Upper lobe of right lung (tissue), 1 donor: ENCODE measurements at regions not wholly inside any gene's neighbourhood (a gene's known extent, or its start where the extent isn't known, plus 50 kb on each side); places are given as distances from the start of the nearest gene placed in this dataset.
A peak's percentile ranks its signal among the peaks of the same experiment; 100 is the strongest.

Experiments
- ATAC-seq: fragments of 200-7000 bp; cut with Tn5 transposase; one replicate; pipeline ENCODE4 v1.9.1; 2020; ENCODE audit warnings: mild to moderate bottlenecking, moderate library complexity
- DNase-seq: peaks from one replicate; pipeline ENCODE4 v3.0.0-alpha.2; 2020
- H3K27ac ChIP-seq: fragments of 200-600 bp; one replicate; pipeline ENCODE4 v1.8.0; 2022
- H3K27me3 ChIP-seq: fragments of 200-600 bp; one replicate; pipeline ENCODE4 v1.8.0; 2022; ENCODE audit warnings: mild to moderate bottlenecking
- H3K36me3 ChIP-seq: fragments of 200-600 bp; one replicate; pipeline ENCODE4 v1.8.0; 2022
- H3K4me1 ChIP-seq: fragments of 200-600 bp; one replicate; pipeline ENCODE4 v1.8.0; 2022
- H3K4me3 ChIP-seq: fragments of 200-600 bp; one replicate; pipeline ENCODE4 v1.8.0; 2022; ENCODE audit warnings: mild to moderate bottlenecking
- H3K9me3 ChIP-seq: fragments of 200-600 bp; one replicate; pipeline ENCODE4 v1.8.0; 2022
- intact Hi-C: fragments of 100-400 bp; cut with DNase I; formaldehyde crosslinking; loops from one replicate; pipeline ENCODE4 v1.11.0; 2022
- TF ChIP-seq, protein P1 (sequence below): fragments of 200-600 bp; IDR thresholded peaks from one replicate; pipeline ENCODE4 v1.8.0; 2022; ENCODE audit warnings: antibody characterized with exemption
- donor health status: DM: no; HTN: yes; CAD: no; lungs with severe emphysema.

DNA sequence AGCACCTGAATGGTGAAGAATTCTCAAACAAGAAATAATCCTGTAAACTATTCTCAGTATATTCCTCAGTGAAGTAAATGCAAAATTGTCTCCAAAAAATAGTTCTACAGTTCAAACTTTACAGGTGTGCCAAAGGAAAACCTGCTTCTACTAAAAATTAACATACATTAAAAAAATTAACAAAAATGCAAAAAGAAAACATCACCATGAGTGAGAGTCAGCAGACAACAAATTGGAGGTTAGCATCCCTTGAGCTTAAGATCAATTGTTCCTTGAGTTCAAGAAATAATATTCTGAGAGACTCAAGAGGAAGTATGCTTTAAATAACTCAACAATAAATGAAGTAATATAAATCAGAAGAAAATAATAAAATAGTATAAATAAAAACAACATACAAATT lies 278.4 kb upstream of the MME start:
- DNase-seq, result no peak
- ATAC-seq, result no peak
- TF ChIP-seq, protein P1, sequence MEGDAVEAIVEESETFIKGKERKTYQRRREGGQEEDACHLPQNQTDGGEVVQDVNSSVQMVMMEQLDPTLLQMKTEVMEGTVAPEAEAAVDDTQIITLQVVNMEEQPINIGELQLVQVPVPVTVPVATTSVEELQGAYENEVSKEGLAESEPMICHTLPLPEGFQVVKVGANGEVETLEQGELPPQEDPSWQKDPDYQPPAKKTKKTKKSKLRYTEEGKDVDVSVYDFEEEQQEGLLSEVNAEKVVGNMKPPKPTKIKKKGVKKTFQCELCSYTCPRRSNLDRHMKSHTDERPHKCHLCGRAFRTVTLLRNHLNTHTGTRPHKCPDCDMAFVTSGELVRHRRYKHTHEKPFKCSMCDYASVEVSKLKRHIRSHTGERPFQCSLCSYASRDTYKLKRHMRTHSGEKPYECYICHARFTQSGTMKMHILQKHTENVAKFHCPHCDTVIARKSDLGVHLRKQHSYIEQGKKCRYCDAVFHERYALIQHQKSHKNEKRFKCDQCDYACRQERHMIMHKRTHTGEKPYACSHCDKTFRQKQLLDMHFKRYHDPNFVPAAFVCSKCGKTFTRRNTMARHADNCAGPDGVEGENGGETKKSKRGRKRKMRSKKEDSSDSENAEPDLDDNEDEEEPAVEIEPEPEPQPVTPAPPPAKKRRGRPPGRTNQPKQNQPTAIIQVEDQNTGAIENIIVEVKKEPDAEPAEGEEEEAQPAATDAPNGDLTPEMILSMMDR, result no peak
- H3K36me3 ChIP-seq, result no peaks in the 10 kb centered on the region
- H3K9me3 ChIP-seq, result no peaks in the 10 kb centered on the region
- no peaks in the 10 kb centered on the region for H3K4me1 ChIP-seq
- no peaks in the 10 kb centered on the region for H3K27me3 ChIP-seq
- intact Hi-C loops, result no loop called here
- H3K4me3 ChIP-seq, result no peak overlapping the region
- no peak overlapping the region for H3K27ac ChIP-seq

DNA sequence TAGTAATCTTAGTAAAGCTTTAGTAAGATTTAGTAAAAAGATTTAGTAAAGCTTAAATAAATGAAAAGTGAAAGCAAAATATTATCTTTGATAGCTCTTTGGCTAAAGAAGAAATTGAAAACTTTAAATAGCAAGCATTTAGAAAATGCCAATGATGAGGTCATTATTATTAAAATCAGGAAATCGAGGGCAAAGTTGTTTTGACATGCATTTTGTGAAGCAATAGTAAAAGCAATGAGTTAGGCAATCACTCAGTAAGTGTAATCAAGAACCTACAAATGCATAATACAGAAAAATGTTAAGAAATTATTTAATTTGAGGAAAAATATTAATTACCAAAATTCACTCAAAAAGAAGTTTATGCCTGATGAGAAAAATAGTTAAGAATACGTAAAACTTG lies 280.3 kb upstream of the MME start:
- no peaks in the 10 kb centered on the region for H3K9me3 ChIP-seq
- no peaks in the 10 kb centered on the region for H3K36me3 ChIP-seq
- H3K27me3 ChIP-seq, result no peaks in the 10 kb centered on the region
- TF ChIP-seq, protein P1, result no peak
- H3K4me3 ChIP-seq, result no peak overlapping the region
- ATAC-seq, result no peak
- peaks cover 3% of the 10 kb centered on the region for H3K4me1 ChIP-seq
- no peak overlapping the region for H3K27ac ChIP-seq
- intact Hi-C loops, result no loop called here
- no peak for DNase-seq

DNA sequence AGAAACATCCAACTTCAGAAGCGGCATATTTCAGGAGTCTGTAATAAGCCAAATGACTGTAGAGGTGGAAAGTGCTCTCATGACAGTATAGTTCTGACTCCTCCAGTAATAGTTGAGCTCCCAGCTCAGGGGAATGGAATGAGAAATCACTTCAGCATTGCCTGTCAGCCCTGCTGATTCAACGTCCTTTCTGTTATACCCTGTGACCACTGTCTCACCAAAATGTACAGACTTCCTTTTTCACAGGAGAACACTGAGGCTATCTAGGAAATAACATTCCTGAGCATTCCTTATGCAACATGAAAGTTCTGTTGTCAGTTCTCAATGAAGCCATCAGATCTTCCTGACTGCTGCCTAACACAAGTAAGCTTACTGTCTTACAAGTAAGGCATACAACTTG lies 284.5 kb upstream of the MME start:
- ATAC-seq (peak; percentile 88), DNase-seq (no peak)
- Histone ChIP-seq H3K4me1 (peaks cover 3% of the 10 kb centered on the region), H3K27ac (peak overlapping the region; percentile 34), H3K4me3 (no peak overlapping the region), H3K9me3 (no peaks in the 10 kb centered on the region), H3K36me3 (no peaks in the 10 kb centered on the region), H3K27me3 (no peaks in the 10 kb centered on the region)
- intact Hi-C loops, result no loop called here
- TF ChIP-seq, protein P1, result no peak

DNA sequence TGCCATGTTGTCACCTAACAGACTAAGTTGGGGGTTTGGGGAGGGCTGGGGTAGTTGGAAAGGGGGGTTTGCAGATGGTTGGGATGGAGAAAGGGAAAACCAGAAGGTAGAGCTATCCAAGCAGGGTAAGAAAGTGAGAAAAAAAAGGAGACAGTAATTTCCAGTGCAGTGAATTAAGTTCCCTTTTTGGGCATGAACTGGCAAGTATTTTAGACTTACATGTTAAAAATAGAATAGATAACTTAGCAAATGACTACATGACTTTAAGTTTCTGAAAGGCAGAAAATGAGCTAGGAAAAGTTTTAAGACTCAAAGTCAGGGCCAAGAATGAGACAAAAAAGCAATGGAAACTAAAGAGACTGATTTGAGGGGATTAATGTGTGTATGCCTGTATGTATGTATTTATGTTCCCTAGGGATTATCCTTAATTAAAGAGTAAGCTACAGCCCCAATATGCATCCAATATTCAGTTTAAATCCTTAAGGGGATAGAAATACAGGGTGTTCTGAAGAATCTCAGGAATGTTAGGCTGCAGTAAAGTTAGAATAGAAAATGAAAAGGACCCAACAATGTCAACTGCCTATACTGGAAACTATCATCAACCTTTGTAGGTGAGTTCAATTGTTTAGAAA lies 285.2 kb upstream of the MME start:
- intact Hi-C loops, result no loop called here
- H3K9me3 ChIP-seq, result no peaks in the 10 kb centered on the region
- peaks cover 3% of the 10 kb centered on the region for H3K4me1 ChIP-seq
- H3K4me3 ChIP-seq, result no peak overlapping the region
- H3K36me3 ChIP-seq, result no peaks in the 10 kb centered on the region
- ATAC-seq (no peak), DNase-seq (no peak)
- peak overlapping the region; percentile 34 for H3K27ac ChIP-seq
- TF ChIP-seq, protein P1, result no peak
- H3K27me3 ChIP-seq, result no peaks in the 10 kb centered on the region

DNA sequence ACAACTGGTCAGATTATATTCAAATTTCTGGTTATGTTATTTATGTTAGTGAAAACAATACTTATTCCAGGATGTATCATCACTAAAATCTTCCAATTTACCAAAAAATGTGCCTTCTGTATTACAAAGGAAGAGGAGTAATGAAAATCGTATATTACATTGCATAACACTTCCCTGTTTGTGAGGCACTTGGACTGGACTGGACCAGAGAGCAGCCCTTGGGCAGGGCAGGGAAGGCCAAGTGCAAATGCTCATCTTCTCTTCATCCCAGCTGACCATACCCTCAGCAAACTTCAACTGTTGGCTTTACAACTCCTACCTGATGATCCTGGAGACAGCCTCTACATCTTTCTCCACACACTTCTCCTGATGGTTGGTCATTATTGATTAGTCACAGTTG lies 285.7 kb upstream of the MME start:
- DNase-seq (no peak), ATAC-seq (peak; percentile 76)
- H3K4me3 ChIP-seq, result no peak overlapping the region
- no peaks in the 10 kb centered on the region for H3K27me3 ChIP-seq
- intact Hi-C loops, result no loop called here
- peak overlapping the region; percentile 34 for H3K27ac ChIP-seq
- TF ChIP-seq, protein P1, result no peak
- no peaks in the 10 kb centered on the region for H3K9me3 ChIP-seq
- peaks cover 3% of the 10 kb centered on the region for H3K4me1 ChIP-seq
- no peaks in the 10 kb centered on the region for H3K36me3 ChIP-seq

DNA sequence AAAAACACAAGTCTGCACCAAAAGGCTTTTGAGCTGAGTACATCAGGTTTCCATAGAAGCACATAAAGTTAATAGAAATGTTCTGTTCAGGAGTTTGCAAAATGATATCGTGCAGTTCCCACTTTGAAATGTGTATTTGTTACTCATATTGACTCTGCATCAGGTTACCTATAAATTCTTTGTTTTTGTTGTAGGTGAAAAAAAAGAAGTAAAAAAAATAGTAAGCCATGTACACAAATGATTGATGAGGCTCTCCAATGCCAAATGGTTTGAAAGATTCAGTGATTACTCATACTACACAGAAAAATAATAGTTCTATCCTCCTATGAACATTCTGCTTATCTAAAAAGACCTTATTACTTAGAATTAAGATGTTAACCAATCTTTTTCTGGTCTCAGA lies 287.3 kb upstream of the MME start:
- Histone ChIP-seq H3K27ac (no peak overlapping the region), H3K27me3 (no peaks in the 10 kb centered on the region), H3K4me1 (peaks cover 3% of the 10 kb centered on the region), H3K9me3 (no peaks in the 10 kb centered on the region), H3K4me3 (no peak overlapping the region), H3K36me3 (no peaks in the 10 kb centered on the region)
- no peak for DNase-seq
- ATAC-seq, result no peak
- intact Hi-C loops, result no loop called here
- TF ChIP-seq, protein P1, result no peak
